ENCODE measurements at regions not wholly inside any gene's neighbourhood (a gene's known extent, or its start where the extent isn't known, plus 50 kb on each side); places are given as distances from the start of the nearest gene placed in this dataset.

- H3K4me3 ChIP-seq (ENCODE audit: low read depth, low read length), result no peak overlapping the region
- no peak for TF ChIP-seq CTCF (IDR thresholded peaks at IDR 0.05; ENCODE audit: low read depth, low read length)
Measured at GRCh38 chr18:2281086-2281485, 290.2 kb downstream of the METTL4 start.

GRCh38 chr18:2281523-2282199 lies 289.6 kb downstream of the METTL4 start:
- TF ChIP-seq CTCF (IDR thresholded peaks at IDR 0.05; ENCODE audit: low read depth, low read length), result no peak

GRCh38 chr18:2293109-2293839 lies 278.0 kb downstream of the METTL4 start:
- no peak for TF ChIP-seq CTCF (IDR thresholded peaks at IDR 0.05; ENCODE audit: low read depth, low read length)
- H3K4me3 ChIP-seq (ENCODE audit: low read depth, low read length), result no peak overlapping the region

More at GRCh38 chr18:2281523-2282199, 289.6 kb downstream of the METTL4 start:
- H3K4me3 ChIP-seq (ENCODE audit: low read depth, low read length), result no peak overlapping the region

- TF ChIP-seq CTCF (IDR thresholded peaks at IDR 0.05; ENCODE audit: low read depth, low read length), result no peak
- no peak overlapping the region for H3K4me3 ChIP-seq (ENCODE audit: low read depth, low read length)
Measured at GRCh38 chr18:2301316-2301715, 270.0 kb downstream of the METTL4 start.

- no peak overlapping the region for H3K4me3 ChIP-seq (ENCODE audit: low read depth, low read length)
- no peak for TF ChIP-seq CTCF (IDR thresholded peaks at IDR 0.05; ENCODE audit: low read depth, low read length)
Measured at GRCh38 chr18:2302012-2302411, 269.3 kb downstream of the METTL4 start.

- no peak for TF ChIP-seq CTCF (IDR thresholded peaks at IDR 0.05; ENCODE audit: low read depth, low read length)
- no peak overlapping the region for H3K4me3 ChIP-seq (ENCODE audit: low read depth, low read length)
Measured at GRCh38 chr18:2302628-2303516, 268.4 kb downstream of the METTL4 start.

Data from WI38 (cell line).